Islet of Langerhans (tissue), 1 donor: ENCODE measurements at regions not wholly inside any gene's neighbourhood (a gene's known extent, or its start where the extent isn't known, plus 50 kb on each side); places are given as distances from the start of the nearest gene placed in this dataset.
"Not testable (repeated sequence)": the region's sequence is repeated elsewhere in the genome, so short reads cannot be mapped to it uniquely, and the experiment has no call there.

Experiments used
- FAIRE-seq: peaks from one replicate; lab custom pipeline; 2011; peaks lifted over from hg19 to GRCh38; lab: Jason Lieb, UNC

DNA sequence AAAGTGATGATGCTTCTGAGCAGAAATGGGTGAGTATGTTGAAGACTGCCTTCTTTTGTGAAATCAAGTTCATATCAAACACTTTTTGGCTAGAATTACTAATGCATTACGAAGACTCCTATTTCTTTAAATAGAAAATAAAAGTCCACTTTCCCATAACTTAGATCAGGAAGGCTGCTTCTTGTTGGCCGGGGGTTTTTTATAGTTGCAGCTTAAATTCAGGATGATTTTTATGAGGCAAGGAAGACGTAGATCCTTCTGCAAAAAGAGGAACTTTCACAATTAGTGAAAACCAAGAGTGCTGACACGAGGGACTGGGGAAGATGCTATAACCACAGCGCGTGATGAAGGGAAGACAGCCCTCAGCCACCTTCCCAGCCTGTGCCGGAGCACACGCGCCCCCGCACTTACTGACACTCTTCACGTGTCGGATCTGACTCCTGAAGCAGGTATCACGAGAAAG, 206.1 kb upstream of the PRDM1 start:
- no peak for FAIRE-seq

- FAIRE-seq = no peak
Measured at GRCh38 chr6:105879146-105879545, 207.0 kb upstream of the PRDM1 start.

- no peak for FAIRE-seq
Measured at GRCh38 chr6:105875974-105876640, 210.0 kb upstream of the PRDM1 start.

GRCh38 chr6:105874835-105875626, 211.1 kb upstream of the PRDM1 start:
- no peak for FAIRE-seq

DNA sequence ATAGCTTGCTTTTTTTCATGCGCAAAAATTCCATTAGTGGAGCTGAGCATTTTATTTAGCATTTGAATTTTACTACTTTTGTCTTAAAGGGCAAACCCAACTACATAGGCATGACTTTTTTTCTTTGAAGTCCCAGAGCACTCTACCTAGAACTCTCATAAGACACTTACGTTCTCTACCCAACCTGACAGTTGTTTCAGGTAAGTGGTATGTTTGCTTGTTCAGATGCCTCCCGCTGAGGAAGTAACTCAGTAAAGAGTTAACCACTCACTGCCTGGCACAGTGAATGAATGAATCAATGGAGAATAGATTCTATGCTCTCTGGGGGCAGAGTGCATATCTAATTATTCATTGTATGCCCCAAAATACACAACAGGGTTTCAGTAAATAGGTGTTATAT, 212.3 kb upstream of the PRDM1 start:
- no peak for FAIRE-seq

- FAIRE-seq = no peak
Measured at GRCh38 chr6:105873211-105873704, 212.9 kb upstream of the PRDM1 start.

- FAIRE-seq = no peak
Measured at GRCh38 chr6:105872249-105872648, 213.9 kb upstream of the PRDM1 start.

- no peak for FAIRE-seq
Measured at GRCh38 chr6:105871542-105871941, 214.6 kb upstream of the PRDM1 start.

DNA sequence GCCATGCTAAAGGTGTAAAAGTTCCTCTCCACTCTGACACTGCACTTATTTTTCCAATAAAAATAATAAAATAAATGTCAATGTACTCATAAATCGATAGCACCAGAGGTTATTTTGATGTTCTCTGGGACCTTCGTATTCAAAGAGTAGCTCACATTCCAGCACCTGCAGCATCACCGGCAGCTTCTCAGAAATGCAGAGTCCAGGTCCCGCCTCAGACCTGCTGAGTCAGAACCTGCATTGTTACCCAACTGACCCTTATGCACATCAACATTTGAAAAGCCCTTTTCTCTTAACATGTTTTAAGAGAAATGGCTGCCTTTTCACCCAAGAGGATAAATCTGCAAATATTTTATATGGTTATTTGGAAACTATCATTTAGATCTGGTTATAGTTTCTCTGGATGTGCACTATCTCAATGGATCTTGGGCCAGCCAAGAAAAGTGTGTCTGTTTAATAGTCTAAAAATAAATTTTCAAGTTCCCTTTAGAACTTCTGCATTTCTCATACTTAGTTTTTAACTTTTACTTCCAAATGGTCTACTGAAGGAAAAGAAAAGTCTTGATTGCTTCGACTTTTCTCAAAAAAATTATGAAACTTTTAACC, 216.2 kb upstream of the PRDM1 start:
- no peak for FAIRE-seq

DNA sequence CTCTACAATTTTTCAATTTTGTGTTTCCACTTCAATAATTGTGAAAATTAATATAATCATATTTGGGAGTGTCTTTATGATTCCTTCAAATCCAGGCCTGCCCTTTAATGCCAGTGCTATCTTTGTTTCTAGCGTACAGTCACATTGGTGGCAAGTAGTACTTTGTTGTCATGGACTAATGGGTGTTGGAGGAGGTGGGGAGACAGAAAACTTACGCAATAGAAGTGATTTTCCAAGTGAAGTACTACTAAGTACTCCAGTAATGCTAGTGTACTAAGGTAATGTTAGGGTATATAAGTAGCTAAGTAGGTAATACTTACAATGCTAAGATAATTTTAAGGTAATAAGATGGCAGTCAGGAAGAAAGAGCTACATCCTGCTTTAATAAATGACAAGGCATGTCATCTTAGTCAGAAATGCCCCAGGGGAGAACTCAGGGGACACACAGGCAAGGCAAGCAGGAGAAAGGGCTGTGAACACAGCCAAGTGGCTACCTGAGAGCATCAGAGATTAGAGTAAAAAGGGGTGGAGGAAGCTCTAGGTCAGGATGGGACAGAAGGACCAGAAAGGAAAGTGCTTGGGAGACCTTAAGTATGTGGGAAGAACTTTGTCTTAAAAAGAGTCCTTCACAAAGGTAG, 217.2 kb upstream of the PRDM1 start:
- FAIRE-seq = no peak

- FAIRE-seq = no peak
Measured at GRCh38 chr6:105867821-105868220, 218.3 kb upstream of the PRDM1 start.

- FAIRE-seq = no peak
Measured at GRCh38 chr6:105867277-105867676, 218.9 kb upstream of the PRDM1 start.

GRCh38 chr6:105862936-105863607, 223.1 kb upstream of the PRDM1 start:
- no peak for FAIRE-seq

DNA sequence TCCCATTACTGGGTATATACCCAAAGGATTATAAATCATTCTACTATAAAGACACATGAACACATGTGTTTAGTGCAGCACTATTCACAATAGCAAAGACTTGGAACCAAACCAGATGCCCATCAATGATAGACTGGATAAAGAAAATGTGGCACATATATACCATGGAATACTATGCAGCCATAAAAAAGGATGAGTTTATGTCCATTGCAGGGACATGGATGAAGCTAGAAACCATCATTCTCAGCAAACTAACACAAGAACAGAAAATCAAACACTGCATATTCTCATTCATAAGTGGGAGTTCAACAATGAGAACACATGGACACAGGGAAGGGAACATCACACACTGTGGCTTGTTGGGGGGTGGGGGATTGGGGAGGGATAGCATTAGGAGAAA, 225.2 kb upstream of the PRDM1 start:
- FAIRE-seq = not testable (repeated sequence)

DNA sequence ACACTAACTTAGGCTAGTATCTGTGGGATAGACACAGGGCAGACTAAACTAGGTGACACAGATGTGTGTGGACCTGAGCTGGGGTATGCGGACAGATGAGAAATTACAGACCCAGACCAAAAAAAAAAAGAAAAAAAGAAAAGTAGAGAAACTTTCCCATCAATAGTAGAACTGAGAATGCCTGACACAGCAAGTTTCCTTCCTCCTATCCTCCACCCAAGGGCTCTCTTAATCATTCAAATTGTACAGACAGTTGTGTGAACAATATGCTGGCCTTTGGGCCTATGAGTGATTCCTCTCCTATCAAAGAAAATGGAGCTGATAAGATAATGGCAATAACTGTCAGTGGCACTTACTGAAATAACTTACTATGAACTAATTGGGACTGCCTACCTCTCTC, 226.7 kb upstream of the PRDM1 start:
- no peak for FAIRE-seq

DNA sequence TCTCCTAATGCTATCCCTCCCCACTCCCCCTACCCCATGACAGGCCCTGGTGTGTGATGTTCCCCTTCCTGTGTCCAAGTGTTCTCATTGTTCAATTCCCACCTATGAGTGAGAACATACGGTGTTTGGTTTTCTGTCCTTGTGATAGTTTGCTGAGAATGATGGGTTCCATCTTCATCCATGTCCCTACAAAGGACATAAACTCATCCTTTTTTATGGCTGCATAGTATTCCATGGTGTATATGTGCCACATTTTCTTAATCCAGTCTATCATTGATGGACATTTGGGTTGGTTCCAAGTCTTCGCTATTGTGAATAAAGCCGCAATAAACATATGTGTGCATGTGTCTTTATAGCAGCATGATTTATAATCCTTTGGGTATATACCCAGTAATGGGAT, 227.5 kb upstream of the PRDM1 start:
- not testable (repeated sequence) for FAIRE-seq

DNA sequence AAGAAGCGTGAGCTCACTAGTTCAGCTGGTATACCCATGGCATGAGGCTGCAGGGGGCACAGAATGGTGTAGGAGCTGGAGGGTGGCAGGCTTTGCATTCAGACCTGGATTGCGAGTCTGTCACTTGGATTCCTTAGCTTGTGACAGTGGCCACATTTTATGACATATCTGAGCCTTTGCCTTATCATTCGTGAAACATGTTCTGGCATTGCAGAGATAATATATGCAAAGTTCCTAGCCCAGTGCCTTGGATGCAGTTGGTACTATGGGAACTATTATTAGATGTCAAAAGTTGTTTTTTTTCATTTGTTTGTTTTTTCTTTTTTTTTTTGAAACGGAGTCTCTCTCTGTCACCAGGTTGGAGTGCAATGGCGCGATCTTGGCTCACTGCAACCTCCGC, 230.7 kb upstream of the PRDM1 start:
- no peak for FAIRE-seq

- FAIRE-seq = not testable (repeated sequence)
Measured at GRCh38 chr6:105853979-105854378, 232.2 kb upstream of the PRDM1 start.

DNA sequence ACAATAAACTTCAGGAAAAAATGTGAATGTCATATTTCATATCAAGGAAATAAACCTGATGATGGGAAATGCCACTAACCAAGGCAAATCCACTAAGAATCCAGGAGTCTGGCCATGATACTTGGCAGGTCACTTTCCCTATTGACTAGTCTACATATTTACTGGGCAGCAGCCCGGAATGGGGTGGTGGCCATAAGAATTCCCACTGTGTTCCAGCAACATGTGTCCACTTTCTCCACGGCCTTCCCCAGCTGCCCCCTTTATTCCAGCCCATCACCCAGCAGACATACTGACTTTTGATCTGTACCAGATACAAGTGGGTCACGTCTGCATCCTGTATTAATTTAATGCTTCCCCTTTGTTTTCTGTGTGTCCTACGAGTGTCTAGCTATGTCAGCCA, 234.5 kb upstream of the PRDM1 start:
- no peak for FAIRE-seq

DNA sequence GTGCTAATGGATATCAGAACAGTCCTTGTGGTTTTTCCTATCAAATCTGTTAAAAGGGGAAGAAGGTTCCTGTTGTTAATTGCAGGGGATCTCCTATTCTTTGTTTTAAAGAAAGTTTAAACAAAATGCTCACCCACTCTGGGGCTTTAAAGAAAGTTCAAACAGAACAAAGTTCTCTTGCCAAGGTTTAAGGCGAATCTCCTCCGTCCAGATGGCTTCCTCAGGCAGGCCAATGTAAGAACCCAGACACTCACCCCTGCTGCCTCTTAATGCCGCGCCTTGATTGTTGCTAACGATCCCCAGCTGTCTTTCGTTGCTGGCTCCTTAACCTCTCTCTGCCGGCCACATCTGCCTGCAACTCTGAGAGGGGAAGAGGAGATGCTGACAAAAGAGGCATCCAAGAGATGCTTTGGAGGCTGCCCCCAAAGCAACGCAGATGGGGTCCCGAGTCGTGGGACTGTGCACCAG, 235.0 kb upstream of the PRDM1 start:
- no peak for FAIRE-seq

- no peak for FAIRE-seq
Measured at GRCh38 chr6:105850261-105851112, 235.6 kb upstream of the PRDM1 start.
